Gastroesophageal sphincter (tissue), 3 donors: ENCODE measurements at regions not wholly inside any gene's neighbourhood (a gene's known extent, or its start where the extent isn't known, plus 50 kb on each side); places are given as distances from the start of the nearest gene placed in this dataset.

Experiments used
- EP300 ChIP-seq: sonication (generic); formaldehyde crosslinking; IDR thresholded peaks from one replicate; pipeline ENCODE4 v1.6.1; 2017; ENCODE audit warnings: antibody characterized with exemption, mild to moderate bottlenecking
- POLR2A ChIP-seq, 2 donors: fragments of 450-650 bp; IDR thresholded peaks; one replicate each; pipeline ENCODE4 v1.6.1; 2017; ENCODE audit warnings: antibody characterized with exemption in 2 of 2, mild to moderate bottlenecking in 2 of 2, moderate library complexity in 1 of 2
- POLR2AphosphoS5 ChIP-seq: sonication (generic); formaldehyde crosslinking; IDR thresholded peaks from one replicate; pipeline ENCODE4 v1.6.1; 2017; ENCODE audit warnings: antibody characterized with exemption
- TF ChIP-seq, protein P1 (sequence below), 4 experiments: fragments of 200-600 bp in 2 of 4; fragments of 450-650 bp in 2 of 4; sonication (generic) in 1 of 4; IDR thresholded peaks; one replicate each; pipeline ENCODE4 v1.5.1; 2017 to 2019; ENCODE audit warnings: antibody characterized with exemption in 4 of 4, mild to moderate bottlenecking in 2 of 4, moderate library complexity in 2 of 4

- TF ChIP-seq POLR2A (IDR thresholded peaks at IDR 0.05) = no peak
- TF ChIP-seq, protein P1, sequence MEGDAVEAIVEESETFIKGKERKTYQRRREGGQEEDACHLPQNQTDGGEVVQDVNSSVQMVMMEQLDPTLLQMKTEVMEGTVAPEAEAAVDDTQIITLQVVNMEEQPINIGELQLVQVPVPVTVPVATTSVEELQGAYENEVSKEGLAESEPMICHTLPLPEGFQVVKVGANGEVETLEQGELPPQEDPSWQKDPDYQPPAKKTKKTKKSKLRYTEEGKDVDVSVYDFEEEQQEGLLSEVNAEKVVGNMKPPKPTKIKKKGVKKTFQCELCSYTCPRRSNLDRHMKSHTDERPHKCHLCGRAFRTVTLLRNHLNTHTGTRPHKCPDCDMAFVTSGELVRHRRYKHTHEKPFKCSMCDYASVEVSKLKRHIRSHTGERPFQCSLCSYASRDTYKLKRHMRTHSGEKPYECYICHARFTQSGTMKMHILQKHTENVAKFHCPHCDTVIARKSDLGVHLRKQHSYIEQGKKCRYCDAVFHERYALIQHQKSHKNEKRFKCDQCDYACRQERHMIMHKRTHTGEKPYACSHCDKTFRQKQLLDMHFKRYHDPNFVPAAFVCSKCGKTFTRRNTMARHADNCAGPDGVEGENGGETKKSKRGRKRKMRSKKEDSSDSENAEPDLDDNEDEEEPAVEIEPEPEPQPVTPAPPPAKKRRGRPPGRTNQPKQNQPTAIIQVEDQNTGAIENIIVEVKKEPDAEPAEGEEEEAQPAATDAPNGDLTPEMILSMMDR (IDR thresholded peaks at IDR 0.05) = no peak
- TF ChIP-seq POLR2AphosphoS5 = no peak
- no peak for TF ChIP-seq EP300
Measured at GRCh38 chr18:37641573-37641972, 76.0 kb upstream of the CELF4 start.
